ENCODE measurements at regions not wholly inside any gene's neighbourhood (a gene's known extent, or its start where the extent isn't known, plus 50 kb on each side); places are given as distances from the start of the nearest gene placed in this dataset.

DNA sequence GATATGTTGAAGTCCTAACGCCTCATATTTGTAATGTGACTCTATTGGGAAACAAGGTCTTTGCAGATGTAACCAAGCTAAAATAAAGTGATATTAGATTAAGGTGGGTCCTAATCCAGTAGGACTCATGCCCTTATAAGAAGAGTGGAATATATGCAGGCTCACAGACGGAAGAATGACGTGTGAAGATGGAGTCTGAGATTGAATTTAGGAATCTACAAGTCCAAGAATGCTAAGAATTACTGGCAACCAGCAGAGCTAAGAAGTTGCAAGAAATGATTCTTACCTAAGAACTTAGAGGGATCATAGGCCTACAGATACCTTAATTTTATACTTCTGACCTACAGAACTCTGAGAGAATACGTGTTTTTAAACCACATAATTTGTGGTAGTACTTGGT, 350.0 kb upstream of the ST8SIA4 start:
- no peak for TF ChIP-seq EP300 (IDR thresholded peaks at IDR 0.05; ENCODE audit: borderline replicate concordance in 1 of 2, low read depth in 1 of 2, low read length in 1 of 2)
- TF ChIP-seq RFX5 (IDR thresholded peaks at IDR 0.05; ENCODE audit: low read length): no peak
- TF ChIP-seq, protein P1, sequence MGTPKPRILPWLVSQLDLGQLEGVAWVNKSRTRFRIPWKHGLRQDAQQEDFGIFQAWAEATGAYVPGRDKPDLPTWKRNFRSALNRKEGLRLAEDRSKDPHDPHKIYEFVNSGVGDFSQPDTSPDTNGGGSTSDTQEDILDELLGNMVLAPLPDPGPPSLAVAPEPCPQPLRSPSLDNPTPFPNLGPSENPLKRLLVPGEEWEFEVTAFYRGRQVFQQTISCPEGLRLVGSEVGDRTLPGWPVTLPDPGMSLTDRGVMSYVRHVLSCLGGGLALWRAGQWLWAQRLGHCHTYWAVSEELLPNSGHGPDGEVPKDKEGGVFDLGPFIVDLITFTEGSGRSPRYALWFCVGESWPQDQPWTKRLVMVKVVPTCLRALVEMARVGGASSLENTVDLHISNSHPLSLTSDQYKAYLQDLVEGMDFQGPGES (IDR thresholded peaks at IDR 0.05; ENCODE audit: low read depth, low read length): no peak
- TF ChIP-seq MXI1 (IDR thresholded peaks at IDR 0.05; ENCODE audit: low read depth, low read length): no peak

Data from SK-N-SH (cell line).